GM12892 (cell line): ENCODE measurements at regions not wholly inside any gene's neighbourhood (a gene's known extent, or its start where the extent isn't known, plus 50 kb on each side); places are given as distances from the start of the nearest gene placed in this dataset.
"Not testable (repeated sequence)": the region's sequence is repeated elsewhere in the genome, so short reads cannot be mapped to it uniquely, and the experiment has no call there.

Experiments used
- DNase-seq: peaks from one replicate; pipeline ENCODE4 v3.0.0; 2011; ENCODE audit not compliant: insufficient read length
- FAIRE-seq: peaks from 2 replicates; lab custom pipeline; 2011; peaks lifted over from hg19 to GRCh38; lab: Jason Lieb, UNC
- POLR2A ChIP-seq: IDR thresholded peaks from 2 replicates; pipeline ENCODE4 v1.6.1; 2011; ENCODE audit warnings: low read depth, low read length, control low read depth
- POLR2AphosphoS5 ChIP-seq: IDR thresholded peaks from 2 replicates; pipeline ENCODE4 v1.6.1; 2011; ENCODE audit warnings: low read depth, low read length, control low read depth
- TAF1 ChIP-seq: IDR thresholded peaks from 2 replicates; pipeline ENCODE4 v1.6.1; 2011; ENCODE audit warnings: low read depth, mild to moderate bottlenecking, control low read depth, low read length, borderline replicate concordance

DNA sequence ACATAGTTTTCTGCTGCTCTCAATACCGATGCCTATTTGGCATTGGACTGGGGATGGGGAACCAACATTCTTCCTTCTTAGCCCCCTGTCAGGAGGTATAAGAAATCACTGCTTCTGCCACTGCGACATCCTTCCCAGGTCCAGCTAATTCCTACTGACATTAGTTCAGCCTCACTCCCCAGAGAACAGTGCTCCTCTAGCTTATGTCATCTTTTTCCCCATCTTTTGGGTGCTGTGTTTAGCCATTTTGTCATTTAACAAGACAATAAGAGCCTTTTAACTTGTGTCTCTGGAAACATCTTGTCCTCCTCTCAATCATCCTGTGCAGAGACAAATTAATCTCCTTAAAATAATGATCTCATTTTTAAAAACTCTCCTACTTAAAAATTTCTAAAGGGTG lies 167.0 kb upstream of the PLXNC1 start:
- FAIRE-seq = no peak
- DNase-seq = no peak
- no peak for TF ChIP-seq POLR2A
- TF ChIP-seq POLR2AphosphoS5 = no peak
- no peak for TF ChIP-seq TAF1

- TF ChIP-seq POLR2A (no peak), POLR2AphosphoS5 (no peak), TAF1 (no peak)
- FAIRE-seq (no peak), DNase-seq (no peak)
These were observed 165.5 kb upstream of the PLXNC1 start for GRCh38 chr12:93982771-93983315.

DNA sequence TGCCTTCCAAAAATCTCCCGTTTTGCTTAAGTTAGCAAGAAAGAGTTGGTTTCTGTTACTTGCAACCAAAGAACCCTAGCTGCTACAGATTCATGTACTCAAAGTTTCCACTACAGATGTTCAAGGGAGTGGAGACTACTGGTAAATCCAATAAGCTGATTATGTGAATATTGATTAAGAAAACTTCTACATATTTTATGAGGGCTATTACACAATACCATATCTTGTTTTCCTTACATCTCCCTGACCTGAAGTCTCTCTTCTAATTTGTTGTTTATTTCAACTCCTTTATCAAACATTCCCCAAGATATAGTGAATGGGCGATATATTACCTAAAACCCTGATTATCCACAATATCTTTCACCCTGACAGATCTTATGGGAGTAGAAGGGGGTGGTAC lies 164.4 kb upstream of the PLXNC1 start:
- TF ChIP-seq POLR2AphosphoS5 (no peak), TAF1 (no peak), POLR2A (no peak)
- DNase-seq (no peak), FAIRE-seq (no peak)

DNA sequence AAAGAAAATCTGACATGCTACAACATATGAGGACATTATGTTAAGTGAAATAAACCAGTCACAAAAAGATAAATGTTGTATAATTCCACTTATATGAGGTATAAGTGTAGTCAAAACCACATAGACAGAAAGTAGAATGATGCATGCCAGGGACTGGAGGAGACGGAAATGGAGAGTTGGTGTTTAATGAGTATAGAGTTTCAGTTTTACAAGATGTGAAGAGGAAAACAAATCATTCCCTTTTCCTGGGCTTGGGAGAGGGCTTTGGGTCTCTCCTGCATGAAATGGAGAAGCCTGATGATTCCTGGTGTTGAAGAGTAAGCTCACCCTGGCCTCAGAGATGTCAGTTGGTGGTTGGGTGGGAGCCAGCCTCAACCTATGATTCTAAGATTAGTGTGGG lies 158.4 kb upstream of the PLXNC1 start:
- FAIRE-seq (no peak), DNase-seq (no peak)
- TF ChIP-seq POLR2AphosphoS5 (no peak), POLR2A (no peak), TAF1 (no peak)

DNA sequence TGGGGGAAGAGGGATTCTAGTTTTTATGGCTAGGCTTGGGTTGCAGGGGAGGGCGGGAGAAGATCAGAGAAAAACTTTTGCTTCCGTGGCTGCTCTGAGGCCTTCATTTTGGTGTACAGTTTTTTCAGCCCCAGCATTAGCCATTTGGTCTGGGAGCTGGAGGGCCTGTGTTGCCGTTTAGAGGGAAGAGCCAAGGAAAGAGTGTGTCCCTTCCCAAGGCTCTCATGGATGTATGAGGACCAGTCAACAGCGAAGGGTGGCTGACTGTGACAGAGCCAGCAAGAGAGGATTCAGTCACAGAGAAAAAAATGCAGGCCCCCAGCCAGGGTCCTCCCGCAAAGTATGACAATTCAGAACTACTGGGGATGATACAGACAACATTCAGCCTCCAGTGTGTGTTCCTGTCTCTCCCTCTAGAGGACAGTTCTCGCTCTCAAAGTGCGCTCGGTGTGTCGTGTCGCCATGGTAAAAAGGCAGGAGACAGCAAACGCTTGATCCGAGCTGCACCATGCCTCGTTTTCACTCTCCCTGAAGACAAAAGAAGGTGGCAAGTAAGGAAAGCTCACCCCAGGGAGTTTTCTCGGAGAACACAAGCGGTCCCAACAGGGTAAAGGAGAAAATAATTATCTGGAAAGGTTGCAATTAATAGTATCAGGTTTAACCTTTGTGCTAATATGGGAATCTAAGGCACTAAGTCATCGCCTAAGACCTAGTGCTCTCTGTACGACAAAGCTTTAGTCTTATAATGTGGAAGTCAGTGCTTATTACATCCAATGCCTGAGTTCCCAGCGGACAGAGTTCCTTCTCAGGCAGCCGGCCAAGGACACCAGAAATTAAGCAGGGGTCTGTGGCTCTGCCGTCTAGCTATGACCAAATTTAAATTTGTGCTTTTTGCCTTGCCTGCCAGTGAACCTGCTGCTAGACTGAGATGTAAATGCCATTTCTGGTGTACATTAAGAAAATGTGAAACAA lies 157.3 kb upstream of the PLXNC1 start:
- TF ChIP-seq TAF1 = no peak
- TF ChIP-seq POLR2AphosphoS5 = no peak
- TF ChIP-seq POLR2A = no peak
- no peak for DNase-seq
- no peak for FAIRE-seq

- FAIRE-seq (no peak), DNase-seq (no peak)
- TF ChIP-seq TAF1 (no peak), POLR2AphosphoS5 (no peak), POLR2A (no peak)
These were observed 156.4 kb upstream of the PLXNC1 start for GRCh38 chr12:93991829-93992461.

GRCh38 chr12:93994721-93995120 lies 153.7 kb upstream of the PLXNC1 start:
- TF ChIP-seq TAF1 (no peak), POLR2A (no peak)
- FAIRE-seq (no peak), DNase-seq (no peak)

- DNase-seq (no peak), FAIRE-seq (no peak)
- TF ChIP-seq POLR2AphosphoS5 (no peak), TAF1 (no peak), POLR2A (no peak)
These were observed 152.1 kb upstream of the PLXNC1 start for GRCh38 chr12:93996321-93996720.

DNA sequence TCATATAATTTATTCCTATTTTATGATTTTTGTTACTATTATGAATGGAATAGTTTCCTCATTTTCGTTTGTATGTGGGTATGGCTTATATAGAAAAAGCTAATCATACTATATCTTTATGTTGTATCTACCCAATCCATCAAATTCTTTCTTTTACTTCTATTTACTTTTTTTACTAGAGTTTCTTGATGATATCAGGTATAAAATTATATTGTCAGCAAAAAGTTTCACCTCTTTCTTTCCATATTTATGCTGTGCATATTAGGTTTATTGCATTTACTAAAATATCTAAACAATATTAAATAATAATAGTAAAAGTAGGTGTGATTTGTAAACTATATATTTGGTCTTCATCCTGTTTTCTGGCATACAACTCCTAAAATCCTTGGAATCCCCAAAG lies 146.7 kb upstream of the PLXNC1 start:
- FAIRE-seq = no peak
- TF ChIP-seq POLR2A = no peak
- no peak for TF ChIP-seq TAF1
- DNase-seq = no peak

- FAIRE-seq, DNase-seq: not testable (repeated sequence)
These were observed 145.5 kb upstream of the PLXNC1 start for GRCh38 chr12:94002925-94003324.

DNA sequence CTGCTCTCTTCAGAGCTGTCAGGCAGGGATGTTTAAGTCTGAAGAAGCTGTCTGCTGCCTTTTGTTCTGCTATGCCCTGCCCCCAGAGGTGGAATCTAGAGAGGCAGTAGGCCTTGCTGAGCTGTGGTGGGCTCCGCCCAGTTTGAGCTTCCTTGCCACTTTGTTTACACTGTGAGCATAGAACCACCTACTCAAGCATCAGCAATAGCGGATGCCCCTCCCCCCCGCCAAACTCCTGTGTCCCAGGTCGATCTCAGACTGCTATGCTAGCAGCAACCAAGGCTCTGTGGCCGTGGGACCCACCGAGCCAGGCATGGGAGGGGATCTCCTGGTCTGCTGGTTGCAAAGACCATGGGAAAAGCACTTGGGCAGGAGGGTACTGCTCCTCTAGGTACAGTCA lies 140.5 kb upstream of the PLXNC1 start:
- not testable (repeated sequence) for DNase-seq, FAIRE-seq

DNA sequence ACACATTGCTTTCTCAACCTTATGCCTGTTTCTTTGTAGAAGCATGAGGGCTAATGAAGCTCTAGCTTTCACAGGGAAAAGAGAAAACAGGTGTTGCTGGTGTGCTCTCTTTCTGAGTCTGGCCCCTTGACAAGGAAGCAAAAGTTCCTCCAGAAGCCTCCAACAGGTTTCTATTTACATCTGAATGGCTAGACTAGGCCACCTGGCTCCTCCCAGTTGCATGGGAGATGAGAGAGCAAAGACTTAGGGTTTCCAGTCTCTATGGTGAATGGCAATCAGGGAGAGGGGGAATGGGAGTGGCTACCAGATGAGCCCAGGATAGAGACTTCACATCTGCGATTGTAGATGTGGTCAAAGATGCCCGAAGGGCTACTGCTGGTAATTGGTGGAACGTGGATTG lies 138.1 kb upstream of the PLXNC1 start:
- DNase-seq (no peak), FAIRE-seq (no peak)
- no peak for TF ChIP-seq TAF1
- TF ChIP-seq POLR2A = no peak
- TF ChIP-seq POLR2AphosphoS5 = no peak
